C4-2B (cell line): ENCODE measurements at regions not wholly inside any gene's neighbourhood (a gene's known extent, or its start where the extent isn't known, plus 50 kb on each side); places are given as distances from the start of the nearest gene placed in this dataset.
"Not testable (repeated sequence)": the region's sequence is repeated elsewhere in the genome, so short reads cannot be mapped to it uniquely, and the experiment has no call there.

Source experiments
- CTCF ChIP-seq: fragments of 450-650 bp; conservative IDR thresholded peaks from 2 replicates; pipeline ENCODE4 v1.5.1; 2017; ENCODE audit warnings: mild to moderate bottlenecking
- ZFX ChIP-seq: fragments of 450-650 bp; IDR thresholded peaks from 2 replicates; pipeline ENCODE4 v1.6.1; 2017

DNA sequence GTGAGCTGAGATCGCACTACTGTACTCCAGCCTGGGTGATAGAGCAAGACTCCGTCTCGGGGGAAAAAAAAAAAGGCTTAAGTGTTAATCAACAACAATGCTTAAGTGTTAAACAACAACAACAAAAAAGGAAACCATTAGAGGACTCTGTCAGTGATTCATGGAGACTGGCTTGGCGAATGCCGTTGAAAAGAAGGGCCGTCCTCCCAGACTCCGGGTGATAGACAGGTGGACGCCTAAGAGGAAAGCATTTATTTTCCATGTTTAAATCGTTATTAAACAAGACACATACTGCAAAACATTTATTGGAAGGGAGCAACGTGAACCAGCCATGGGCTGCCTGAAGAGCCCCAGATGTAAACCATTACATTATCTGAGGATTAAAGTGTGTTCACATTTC, 137.8 kb upstream of the TPTE start:
- TF ChIP-seq CTCF, ZFX: not testable (repeated sequence)
